Hepatocyte (in vitro differentiated cells): ENCODE measurements at regions not wholly inside any gene's neighbourhood (a gene's known extent, or its start where the extent isn't known, plus 50 kb on each side); places are given as distances from the start of the nearest gene placed in this dataset.

Experiments
- EZH2 ChIP-seq: fragments of 200-600 bp; sonication (generic); IDR thresholded peaks from 2 replicates; pipeline ENCODE4 v1.6.1; 2016; ENCODE audit warnings: antibody characterized with exemption, mild to moderate bottlenecking, borderline replicate concordance
- EZH2phosphoT487 ChIP-seq: fragments of 200-600 bp; sonication (generic); IDR thresholded peaks from one replicate; pipeline ENCODE4 v1.6.1; 2018; ENCODE audit warnings: antibody characterized with exemption, mild to moderate bottlenecking, low read depth, moderate library complexity; ENCODE audit not compliant: unreplicated experiment, severe bottlenecking
- TF ChIP-seq, protein P1 (sequence below): fragments of 200-600 bp; sonication (generic); IDR thresholded peaks from 2 replicates; pipeline ENCODE4 v1.5.1; 2016; ENCODE audit warnings: antibody characterized with exemption, mild to moderate bottlenecking; ENCODE audit not compliant: poor library complexity

- TF ChIP-seq, protein P1, sequence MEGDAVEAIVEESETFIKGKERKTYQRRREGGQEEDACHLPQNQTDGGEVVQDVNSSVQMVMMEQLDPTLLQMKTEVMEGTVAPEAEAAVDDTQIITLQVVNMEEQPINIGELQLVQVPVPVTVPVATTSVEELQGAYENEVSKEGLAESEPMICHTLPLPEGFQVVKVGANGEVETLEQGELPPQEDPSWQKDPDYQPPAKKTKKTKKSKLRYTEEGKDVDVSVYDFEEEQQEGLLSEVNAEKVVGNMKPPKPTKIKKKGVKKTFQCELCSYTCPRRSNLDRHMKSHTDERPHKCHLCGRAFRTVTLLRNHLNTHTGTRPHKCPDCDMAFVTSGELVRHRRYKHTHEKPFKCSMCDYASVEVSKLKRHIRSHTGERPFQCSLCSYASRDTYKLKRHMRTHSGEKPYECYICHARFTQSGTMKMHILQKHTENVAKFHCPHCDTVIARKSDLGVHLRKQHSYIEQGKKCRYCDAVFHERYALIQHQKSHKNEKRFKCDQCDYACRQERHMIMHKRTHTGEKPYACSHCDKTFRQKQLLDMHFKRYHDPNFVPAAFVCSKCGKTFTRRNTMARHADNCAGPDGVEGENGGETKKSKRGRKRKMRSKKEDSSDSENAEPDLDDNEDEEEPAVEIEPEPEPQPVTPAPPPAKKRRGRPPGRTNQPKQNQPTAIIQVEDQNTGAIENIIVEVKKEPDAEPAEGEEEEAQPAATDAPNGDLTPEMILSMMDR = no peak
- TF ChIP-seq EZH2phosphoT487 (no peak), EZH2 (no peak)
Observed at GRCh38 chr2:173828189-173829142, 136.7 kb downstream of the SP3 start.
